Astrocyte of the cerebellum (primary cell): ENCODE measurements at regions not wholly inside any gene's neighbourhood (a gene's known extent, or its start where the extent isn't known, plus 50 kb on each side); places are given as distances from the start of the nearest gene placed in this dataset.

ENCODE experiments used
- DNase-seq: peaks from one replicate; pipeline ENCODE4 v3.0.0-alpha.2; 2011; ENCODE audit warnings: low read depth
- H3K4me3 ChIP-seq: 2 replicates; pipeline ENCODE4 v1.5.1; 2011; ENCODE audit warnings: mild to moderate bottlenecking, low read depth, low read length, moderate library complexity
- in situ Hi-C: cut with HindIII; loops from 2 replicates; pipeline ENCODE4 v1.10.0; 2017; ENCODE audit warnings: low sequenced_read_pairs
- TF ChIP-seq, protein P1 (sequence below): IDR thresholded peaks from 2 replicates; pipeline ENCODE4 v1.5.1; 2012; ENCODE audit warnings: low read length, low read depth, moderate library complexity, mild to moderate bottlenecking; ENCODE audit errors: missing control alignments

DNA sequence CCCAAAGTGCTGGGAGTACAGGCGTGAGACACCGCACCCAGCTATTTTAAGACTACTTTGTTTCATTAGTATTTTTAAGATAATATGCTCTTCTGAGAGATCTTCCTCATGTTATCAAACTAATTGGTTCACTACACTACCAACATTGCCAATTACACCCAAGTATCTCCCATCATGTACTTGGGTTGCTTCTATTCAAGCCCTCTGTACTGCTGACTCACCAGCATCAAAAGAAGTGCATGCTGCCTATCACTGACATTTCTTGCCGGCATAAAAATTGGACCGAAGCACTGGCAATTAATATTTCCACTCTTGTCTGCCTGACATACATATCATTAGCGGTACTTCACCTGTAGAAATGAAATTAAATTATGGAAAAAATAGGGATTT, 164.2 kb upstream of the NBEA start:
- in situ Hi-C loops, result no loop called here
- TF ChIP-seq, protein P1, sequence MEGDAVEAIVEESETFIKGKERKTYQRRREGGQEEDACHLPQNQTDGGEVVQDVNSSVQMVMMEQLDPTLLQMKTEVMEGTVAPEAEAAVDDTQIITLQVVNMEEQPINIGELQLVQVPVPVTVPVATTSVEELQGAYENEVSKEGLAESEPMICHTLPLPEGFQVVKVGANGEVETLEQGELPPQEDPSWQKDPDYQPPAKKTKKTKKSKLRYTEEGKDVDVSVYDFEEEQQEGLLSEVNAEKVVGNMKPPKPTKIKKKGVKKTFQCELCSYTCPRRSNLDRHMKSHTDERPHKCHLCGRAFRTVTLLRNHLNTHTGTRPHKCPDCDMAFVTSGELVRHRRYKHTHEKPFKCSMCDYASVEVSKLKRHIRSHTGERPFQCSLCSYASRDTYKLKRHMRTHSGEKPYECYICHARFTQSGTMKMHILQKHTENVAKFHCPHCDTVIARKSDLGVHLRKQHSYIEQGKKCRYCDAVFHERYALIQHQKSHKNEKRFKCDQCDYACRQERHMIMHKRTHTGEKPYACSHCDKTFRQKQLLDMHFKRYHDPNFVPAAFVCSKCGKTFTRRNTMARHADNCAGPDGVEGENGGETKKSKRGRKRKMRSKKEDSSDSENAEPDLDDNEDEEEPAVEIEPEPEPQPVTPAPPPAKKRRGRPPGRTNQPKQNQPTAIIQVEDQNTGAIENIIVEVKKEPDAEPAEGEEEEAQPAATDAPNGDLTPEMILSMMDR, result no peak
- no peak overlapping the region for H3K4me3 ChIP-seq

GRCh38 chr13:34779171-34779570, 162.9 kb upstream of the NBEA start:
- in situ Hi-C loops, result no loop called here
- no peak for DNase-seq
- no peak overlapping the region for H3K4me3 ChIP-seq
- TF ChIP-seq, protein P1, result no peak

More for the DNA sequence above, 164.2 kb upstream of the NBEA start:
- DNase-seq, result no peak

DNA sequence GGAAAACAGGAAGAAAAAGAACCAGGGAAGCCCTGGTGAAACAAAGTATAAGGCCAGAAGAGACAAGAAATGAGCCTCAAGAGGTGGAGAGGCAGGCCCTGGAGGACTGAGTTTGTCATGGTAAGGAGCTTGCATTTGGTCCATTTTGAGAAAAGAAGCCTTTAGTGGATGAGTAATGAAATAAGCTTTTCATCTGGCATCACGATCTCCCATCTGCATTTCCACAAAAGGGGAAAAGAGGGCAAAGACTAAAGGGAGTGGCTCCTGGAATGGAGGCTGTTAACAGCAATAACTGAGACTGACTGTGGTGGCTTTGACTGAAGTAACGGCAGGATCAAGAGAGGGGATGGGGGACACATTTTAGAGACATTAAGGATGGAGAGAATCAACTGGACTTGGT, 148.8 kb upstream of the NBEA start:
- in situ Hi-C loops, result no loop called here
- DNase-seq, result no peak
- TF ChIP-seq, protein P1, result no peak
- no peak overlapping the region for H3K4me3 ChIP-seq

- H3K4me3 ChIP-seq, result no peak overlapping the region
- TF ChIP-seq, protein P1, result no peak
- DNase-seq, result no peak
- in situ Hi-C loops, result no loop called here
Measured at GRCh38 chr13:34803756-34804155, 138.3 kb upstream of the NBEA start.

DNA sequence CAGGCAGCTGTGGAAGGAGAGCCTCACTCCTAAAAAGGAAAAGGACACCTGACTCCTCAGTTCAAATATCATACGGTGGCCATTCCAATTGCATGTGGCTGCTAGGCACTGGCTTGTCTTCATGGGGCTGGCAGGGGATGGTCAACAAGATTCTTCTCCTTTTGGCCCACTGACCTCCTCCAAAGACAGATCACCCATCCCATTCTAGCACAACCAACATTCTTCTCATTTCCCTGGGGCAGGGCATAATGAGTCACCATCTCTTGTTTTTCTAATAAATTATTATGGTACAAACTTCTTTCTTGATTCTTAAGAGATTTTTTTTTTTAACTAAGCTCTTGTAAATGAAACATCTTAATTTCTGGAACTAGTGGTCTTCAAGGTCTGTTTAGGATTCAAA, 136.7 kb upstream of the NBEA start:
- no peak for DNase-seq
- no peak overlapping the region for H3K4me3 ChIP-seq
- in situ Hi-C loops, result no loop called here
- TF ChIP-seq, protein P1, result no peak

GRCh38 chr13:34808649-34809048, 133.4 kb upstream of the NBEA start:
- no peak for DNase-seq
- H3K4me3 ChIP-seq, result no peak overlapping the region
- in situ Hi-C loops, result no loop called here

More at GRCh38 chr13:34808649-34809048, 133.4 kb upstream of the NBEA start:
- TF ChIP-seq, protein P1, result no peak
